ENCODE measurements at regions not wholly inside any gene's neighbourhood (a gene's known extent, or its start where the extent isn't known, plus 50 kb on each side); places are given as distances from the start of the nearest gene placed in this dataset.

GRCh38 chr6:137269803-137270202 lies 50.6 kb upstream of the IFNGR1 start:
- no peak for DNase-seq (ENCODE audit: low spot score)

- DNase-seq (ENCODE audit: low spot score) = no peak
These were observed 50.2 kb upstream of the IFNGR1 start for GRCh38 chr6:137269347-137269746.
